NCI-H2227 (cell line): ENCODE measurements at regions not wholly inside any gene's neighbourhood (a gene's known extent, or its start where the extent isn't known, plus 50 kb on each side); places are given as distances from the start of the nearest gene placed in this dataset.

Source experiments
- DNase-seq: peaks from one replicate; lab custom pipeline; 2025; ENCODE audit not compliant: unreplicated experiment; lab: John Stamatoyannopoulos, UW

DNA sequence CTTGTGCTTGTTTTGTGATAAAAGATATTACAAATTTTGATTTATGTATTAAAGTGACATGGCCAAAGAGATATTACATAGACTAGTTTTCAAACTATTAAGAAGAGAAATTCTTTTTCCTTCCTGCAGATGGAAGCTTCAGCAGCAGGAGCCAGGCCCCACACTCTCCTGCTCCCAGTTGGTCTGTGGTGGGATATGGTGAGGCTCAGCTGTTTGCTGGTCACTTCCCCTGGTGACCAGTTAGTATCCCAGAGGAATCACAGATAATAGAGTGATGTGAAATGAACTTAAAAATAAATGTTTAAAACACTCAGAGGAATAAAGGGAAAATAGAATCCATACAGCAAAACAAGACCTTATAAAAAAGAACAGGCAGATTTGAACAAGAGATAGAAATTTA, 154.7 kb downstream of the KTN1 start:
- DNase-seq = no peak

DNA sequence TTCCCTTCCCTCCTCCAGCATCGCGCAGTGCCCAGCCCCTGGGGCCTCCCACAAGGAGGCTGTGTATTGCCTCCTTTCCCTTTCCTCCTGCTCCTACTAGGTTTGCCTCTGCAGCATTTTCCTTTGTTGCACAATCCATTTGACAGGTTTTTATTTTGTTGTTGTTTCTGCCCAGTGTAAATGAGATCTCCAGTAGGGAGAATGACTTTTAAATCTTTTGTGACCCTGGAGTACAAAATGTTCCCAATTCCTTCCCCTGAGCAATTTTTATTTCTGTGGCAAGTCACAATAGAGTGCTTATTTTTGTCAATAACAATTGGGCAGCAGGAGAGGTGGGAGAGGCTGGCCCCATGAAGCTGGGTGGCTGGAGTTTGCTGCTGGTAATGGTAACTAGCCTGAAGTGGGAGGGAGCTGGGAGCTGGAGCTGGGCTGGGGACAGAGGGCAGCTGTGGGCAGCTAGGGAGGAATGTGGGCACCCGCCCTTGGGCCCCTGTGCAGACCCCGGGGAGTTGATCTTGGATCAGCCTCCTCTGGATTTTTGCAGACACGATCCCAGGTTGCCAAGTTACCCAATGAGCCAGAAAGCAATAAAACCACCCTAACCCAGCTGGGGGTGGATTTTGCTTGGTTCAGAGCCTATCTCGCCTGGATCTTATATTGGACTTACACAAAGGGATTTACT, 160.1 kb downstream of the KTN1 start:
- DNase-seq = no peak

DNA sequence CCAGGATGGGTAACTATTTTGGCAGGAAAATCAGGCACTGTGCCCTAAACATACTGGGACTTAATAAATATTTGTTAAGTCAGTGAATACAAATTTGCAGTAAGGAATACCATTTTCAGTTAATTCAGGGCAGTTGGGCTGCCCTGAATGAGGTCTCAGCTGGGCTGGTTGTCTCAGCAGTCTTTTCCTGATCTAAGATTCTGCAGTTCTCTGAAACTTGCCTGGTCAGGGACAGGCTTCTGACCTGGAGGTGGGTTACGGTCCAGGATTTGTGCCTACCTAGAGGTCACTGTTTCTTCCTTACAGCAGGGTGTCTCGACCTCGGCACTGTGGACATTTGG, 160.6 kb downstream of the KTN1 start:
- no peak for DNase-seq

DNA sequence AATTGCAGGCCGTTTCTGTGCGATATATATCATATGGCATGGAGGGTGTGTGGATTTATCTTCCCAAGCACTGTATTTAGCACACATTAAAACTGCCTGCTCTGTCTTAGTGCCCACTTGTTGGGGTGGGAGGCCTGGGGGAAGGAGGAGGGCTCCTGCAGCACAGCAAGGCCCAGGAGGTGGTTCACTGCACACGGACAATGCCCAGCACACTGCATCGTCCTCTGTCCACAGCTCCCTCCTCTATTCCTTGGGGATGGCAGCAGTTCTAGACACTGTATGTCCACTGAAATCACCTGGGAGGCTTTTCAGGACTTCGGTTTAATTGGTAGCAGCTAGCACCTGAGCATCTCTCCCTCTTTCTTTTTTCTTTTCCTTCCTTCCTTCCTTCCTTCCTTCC, 161.2 kb downstream of the KTN1 start:
- DNase-seq = no peak

DNA sequence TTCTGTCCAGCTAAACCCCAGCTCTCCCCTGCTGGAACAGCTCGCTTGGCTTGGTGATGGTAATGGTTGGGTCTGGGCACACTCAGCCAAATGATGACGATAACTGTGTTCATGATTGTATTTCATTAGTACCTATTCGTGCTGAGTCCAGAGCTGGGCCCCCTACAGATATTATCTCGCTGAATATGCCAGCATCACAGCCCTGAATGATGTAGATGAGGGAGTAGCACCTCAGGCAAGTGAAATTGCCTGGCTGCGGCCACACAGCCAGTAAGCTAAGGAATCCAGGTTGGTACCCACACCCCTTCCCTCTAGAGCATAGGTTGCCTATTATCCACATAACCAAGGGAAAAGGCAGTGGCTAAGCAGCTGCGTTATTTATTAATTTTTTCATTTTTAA, 163.5 kb downstream of the KTN1 start:
- DNase-seq = no peak

DNA sequence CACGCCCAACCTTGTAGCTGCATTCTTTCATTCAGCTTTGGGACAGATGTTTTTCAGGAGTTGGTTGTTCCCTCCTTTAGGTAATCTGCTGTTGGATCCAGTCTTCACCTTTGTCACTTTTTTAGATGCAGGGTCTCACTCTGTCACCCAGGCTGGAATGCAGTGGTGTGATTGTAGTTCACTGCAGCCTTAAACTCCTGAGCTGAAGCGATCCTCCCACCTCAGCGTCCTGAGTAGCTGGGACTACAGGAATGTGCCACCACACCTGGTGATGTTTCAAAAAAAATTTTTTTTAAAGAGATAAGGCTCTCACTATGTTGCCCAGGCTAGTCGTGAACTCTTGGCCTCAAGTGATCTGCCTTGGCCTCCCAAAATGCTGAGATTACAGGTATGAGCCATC, 164.3 kb downstream of the KTN1 start:
- no peak for DNase-seq

DNA sequence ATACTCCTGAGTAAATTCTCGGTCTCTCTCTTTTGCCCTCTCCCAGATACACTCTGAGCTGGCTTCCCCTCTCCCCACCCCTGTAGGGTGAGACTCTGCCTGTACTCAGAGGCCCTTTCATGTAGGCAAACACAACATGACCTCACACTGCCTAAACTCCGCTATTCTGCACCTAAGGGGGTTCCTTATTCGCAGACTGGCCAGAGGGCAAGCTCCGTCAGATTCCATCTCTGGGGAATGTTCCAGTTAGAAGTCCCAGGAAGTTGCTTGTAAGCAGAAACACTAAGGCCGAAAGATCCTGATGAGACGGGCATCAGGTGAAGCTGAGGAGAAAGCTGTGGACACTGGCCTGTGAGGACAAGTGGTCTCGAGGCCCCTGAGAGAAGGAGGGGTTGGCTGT, 165.9 kb downstream of the KTN1 start:
- no peak for DNase-seq

DNA sequence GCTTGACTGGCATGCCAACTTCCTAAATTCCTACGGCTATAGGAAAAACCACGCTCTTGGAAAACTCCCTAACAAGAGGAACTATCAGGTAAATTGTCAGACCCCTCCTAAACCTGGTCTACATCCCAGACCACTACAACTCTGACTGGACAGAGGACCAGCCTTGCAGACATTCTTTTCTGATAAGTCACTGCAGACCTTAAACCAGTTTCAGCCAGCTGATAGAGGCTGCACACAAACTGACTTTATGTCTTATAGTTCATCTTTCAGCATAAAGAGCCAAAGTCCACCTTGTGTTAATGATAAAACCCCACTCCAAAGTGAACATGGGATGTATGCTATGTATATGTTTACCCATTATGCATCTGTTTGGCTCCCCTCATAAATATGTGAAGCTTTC, 166.6 kb downstream of the KTN1 start:
- no peak for DNase-seq

DNA sequence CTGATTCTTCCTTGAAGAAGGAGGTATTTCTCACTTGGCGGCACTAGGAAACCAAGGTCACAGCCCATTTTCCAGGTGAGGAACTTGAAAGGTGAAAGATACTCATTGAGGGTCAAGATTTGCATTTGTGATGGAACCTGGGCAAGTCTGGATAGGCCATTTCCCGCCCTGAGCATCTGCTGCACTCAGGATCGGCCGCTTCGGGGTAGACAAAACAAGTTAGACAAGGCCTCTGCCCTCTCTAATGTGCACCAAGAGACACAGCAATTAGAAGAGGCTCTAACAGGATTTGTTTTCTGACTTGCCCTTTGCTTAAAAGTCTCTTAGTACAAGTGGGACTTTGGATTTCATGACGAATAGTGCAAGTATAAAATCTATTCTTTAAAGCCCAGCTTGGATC, 167.2 kb downstream of the KTN1 start:
- no peak for DNase-seq

DNA sequence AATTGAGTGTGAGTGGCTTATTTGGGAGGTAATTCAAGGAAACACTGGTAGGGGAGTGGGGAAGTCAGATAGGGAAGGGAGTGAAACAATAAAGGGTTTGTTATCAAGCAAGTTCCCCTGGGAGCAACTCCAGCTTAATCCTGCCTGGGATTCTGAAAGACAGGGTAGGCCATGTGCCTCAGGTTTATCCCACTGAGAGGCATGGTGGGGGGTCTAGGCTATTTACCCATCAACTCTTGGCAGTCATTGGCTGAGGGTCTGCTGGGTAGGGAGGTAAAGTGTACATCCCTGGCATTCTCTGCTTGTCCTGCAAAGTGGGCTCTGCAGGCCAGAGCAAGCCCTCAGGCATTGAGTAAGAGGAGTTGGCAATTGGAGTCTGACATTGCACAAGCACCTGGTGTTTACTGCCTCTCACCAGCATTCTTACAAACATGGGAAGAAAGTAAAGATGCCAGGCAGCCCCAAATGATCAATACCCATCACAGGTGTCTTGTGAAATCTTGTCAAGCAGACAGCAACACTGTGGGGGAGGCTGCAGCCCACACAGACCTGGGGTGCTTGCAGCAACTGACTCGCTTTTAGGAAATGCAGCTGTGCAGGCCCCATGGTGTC, 169.3 kb downstream of the KTN1 start:
- DNase-seq = no peak

DNA sequence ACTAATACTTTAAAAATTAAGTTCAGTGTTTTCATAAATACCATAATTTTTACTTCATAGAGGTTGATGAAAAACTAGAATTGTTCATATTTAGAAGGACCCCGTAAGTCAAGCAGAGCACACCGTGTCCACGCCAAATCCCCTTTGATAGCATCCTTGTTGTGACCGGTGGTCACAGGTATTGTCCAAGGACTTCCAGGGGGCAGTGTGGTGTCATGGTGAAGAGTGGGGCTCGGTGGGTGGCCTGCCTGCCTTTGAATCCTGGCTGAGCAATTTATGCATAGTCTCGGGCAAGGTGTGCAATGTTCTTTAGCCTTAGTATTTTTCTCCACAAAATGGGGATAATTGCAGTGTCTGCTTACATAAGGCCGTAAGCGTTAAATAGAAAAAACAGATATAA, 169.9 kb downstream of the KTN1 start:
- DNase-seq = no peak

DNA sequence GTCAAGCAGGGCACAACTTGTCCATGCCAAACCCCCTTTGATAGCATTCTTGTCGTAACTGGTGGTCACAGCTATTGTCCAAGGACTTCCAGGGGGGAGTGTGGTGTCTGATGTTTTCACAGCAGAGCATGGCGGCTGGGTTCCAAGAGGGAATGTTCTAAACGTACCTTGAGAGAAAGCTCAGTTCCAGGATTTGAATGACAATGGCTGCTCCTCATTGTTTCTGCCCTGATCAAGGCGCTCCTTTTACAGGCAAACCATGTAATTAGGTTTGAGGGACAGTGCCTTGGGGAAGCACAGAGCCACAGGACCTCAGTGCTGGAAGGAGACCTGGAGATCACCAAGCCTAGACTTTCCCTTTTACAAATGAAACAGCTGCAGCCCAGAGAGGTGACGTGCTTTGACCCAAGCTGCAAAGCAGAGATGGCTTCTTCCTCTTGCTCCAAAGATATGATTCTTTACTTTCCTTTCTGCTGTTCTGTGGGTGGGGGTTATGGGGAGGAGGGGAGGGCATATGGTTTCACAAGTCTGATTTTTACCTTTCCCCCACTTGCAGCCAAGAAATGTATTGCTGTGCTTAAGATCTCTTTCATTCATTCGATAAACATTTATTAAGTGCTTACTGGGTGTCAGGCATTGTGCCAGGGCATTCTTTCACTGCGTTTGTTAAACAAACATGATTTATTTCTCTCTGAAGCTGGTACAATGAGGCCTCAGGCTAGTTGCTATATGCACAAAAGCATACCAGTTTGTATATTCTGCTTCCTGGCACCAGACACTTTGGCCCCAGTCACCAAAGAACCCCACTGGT, 172.8 kb downstream of the KTN1 start:
- DNase-seq = peak; percentile 25

DNA sequence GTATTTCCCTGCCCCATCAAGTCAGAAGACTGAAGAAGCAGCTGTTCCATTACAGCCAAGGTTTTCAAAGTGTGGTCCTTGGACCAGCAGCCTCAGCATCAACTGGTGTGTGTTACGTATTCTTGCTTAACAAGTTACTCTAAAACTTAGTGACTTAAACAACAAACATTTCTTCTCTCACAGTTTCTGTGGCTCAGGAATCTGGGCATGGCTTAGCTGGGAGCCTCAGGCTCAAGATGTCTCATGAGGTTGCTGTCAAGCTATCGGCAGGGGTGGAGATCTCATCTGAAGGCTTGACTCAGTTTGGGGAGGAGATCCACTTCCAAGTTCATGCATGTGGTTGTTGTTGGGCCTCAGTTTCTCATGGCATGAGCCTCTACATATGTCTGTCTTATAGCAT, 174.5 kb downstream of the KTN1 start:
- DNase-seq = no peak

DNA sequence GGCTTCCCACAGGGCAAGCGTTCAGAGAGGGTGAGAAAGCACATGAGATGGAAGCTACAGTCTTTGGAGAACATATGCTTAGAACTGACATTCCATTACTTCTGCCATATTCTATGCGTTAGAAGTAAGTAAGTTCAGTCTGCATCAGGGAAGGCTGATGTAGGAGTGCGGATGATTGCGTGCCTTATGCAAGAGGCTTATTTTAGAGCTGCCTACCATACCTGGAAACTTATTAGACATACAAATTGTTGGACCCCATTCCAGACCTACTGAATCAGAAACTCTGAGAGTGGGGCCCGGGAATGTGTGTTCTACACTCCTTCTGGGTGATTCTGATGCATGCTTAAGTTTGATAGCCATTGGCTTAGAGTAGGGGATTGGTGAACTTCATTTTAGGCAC, 174.9 kb downstream of the KTN1 start:
- no peak for DNase-seq

DNA sequence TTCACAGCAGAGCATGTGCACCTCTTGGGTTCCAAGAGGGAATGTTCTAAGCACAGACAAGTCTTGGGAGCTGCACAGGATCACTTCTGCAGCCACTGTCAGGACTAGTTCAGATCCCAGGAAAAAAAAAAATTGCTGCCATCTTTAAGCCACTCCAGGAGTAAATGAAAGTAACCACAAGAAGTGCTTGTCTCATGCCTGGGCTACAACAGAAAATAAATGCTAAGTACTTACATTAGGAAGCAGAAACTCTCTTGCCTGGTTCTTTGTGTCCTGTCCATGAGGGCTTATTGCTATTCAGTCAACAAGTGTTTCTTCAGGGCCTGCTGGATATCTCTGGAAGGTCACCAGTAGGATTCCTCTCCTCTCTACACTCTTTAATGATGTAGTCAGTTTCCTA, 176.1 kb downstream of the KTN1 start:
- no peak for DNase-seq

DNA sequence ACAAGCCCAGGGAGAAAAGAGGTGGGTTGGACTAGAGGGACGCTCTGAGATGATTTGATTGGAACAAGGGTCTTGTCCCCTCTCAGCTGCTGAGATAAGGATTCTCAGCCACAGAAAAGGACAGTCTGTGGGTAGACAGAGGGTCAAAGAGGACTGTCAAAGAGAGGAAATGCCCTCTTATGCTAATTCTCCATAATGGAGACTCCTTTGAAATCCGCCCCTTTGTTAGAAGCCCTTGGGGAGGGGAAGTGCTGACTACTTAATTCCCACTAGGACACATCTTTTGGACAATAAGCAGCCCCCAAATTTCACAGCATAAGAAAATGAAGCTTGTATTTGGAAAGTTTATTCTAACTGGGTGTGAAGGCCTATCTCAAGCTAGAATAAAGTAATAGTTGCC, 176.6 kb downstream of the KTN1 start:
- DNase-seq = no peak

DNA sequence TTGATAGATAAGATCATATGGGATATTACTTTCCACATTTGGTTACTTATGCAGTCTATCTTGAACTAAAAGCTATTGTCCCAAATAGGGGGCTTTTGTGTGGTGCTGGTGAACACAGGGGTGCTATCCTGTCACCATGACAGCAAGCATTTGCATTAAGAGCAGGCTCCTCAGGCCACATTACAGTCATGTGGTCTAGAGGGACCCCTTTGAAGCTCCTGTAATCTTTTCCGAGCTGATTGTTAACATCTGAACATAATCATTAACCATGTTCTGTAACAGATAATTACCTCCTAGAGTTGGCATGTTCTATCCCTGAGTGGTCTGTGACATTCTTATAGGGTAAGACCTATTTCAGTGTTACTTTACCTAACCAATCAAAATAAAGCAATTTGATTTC, 178.8 kb downstream of the KTN1 start:
- no peak for DNase-seq

DNA sequence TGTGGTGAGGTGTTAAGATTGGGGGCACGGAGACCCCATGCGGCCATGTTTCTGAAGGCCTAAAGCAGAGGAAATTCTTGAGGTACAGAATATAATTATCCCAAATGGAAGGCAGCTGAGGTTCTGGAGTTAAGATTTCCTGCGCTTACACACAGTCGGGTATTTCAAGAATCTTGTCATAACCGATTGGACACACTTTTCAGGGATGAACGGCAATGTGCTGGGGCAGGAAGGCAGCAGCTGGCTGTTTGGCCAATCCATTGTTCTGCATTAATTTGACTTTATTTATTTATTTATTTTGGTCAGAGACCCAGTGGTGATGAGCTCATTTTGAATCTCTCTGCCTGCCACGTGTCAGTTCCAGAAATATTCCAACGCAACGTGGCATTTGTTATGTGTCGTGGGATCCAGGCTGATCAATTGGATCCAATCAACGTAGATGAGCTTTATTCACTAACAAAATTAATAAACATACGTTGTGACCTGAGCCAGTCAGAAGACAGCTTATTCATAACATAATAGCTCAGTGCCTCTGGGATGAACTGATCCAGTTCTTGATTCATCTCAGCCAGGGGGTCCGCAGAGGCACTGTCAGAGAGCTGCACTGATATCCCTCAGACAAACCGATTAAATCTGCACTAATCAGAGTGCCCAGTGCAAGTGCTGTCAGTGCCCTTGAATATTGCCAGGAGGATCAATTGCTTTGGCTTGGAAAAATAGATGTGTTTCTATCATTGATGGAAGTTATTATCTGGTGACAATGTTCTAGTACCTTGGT, 181.0 kb downstream of the KTN1 start:
- DNase-seq = no peak

DNA sequence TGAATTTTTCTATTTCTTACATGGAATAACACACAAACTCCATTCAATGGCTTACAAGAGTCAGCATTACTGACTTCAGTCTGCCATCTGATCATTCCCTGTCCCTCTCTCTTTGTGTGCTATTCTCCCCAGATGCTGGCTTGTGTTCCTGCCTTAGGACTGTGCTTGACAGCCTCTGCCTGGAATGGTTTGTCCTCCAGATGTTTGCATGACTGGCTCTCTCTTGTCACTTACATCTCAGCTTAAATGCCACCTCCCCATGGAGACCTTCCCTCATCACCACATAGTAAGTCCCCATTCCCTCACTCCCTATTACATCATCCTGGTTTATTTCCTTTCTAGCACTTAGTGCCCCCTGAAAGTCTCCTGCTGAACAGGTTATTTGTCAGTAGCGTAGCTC, 181.6 kb downstream of the KTN1 start:
- DNase-seq = no peak

DNA sequence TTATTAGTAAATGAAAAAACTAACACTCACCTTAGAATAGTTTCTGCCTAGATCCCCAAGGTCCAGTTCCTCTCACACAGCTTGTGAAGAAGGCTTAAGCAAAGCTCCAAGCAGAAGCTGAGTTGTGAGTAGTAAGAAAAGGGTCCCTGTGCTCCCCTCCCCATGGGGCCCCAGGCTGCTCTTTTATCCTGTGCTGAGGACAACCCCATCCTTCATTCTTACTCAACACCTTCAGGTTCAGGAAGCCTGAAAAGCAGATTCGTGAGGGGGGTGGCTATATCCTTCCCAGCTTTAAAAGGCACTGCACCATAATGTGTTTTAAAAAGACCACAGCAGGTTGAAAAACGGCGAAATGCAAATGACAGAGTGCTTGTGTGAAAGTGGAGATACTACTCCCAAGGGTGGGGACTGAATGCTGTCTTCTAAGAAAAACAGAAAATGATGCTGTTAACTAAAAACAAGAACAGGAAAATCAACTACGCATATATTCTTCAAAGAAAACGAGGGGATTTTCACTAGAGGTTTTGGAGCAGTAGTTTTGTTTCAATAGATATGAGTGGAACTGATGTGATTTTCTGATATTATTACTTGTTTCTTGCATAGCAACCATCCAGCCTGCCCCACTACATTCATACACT, 182.7 kb downstream of the KTN1 start:
- no peak for DNase-seq

DNA sequence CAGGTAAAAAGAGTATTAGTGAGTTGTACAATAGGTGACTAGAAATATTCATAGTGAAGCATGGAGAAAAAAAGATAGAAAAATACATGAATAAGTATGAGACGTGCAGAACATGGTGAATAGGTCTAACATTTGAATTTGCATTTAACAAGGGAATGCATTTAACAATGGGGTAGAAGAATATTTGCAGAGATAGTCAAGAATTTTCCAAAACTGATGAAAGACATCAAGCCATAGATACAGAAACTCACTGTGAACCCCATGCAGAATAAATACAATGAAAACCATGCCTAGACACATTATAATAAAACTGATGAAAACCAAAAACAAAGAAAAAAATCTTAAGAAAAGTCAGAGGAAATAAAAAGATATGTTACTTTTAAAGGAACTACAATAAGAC, 184.8 kb downstream of the KTN1 start:
- DNase-seq = no peak
